ENCODE measurements at regions not wholly inside any gene's neighbourhood (a gene's known extent, or its start where the extent isn't known, plus 50 kb on each side); places are given as distances from the start of the nearest gene placed in this dataset.
"Not testable (repeated sequence)": the region's sequence is repeated elsewhere in the genome, so short reads cannot be mapped to it uniquely, and the experiment has no call there.

- intact Hi-C loops (cut with DNase I) = no loop called here
- DNase-seq (ENCODE audit: missing footprints) (no peak), ATAC-seq (no peak)
Measured at GRCh38 chr6:27854421-27854820, 57.8 kb downstream of the OR2B2 start.

GRCh38 chr6:27851440-27851839 lies 60.8 kb downstream of the OR2B2 start:
- no peak for DNase-seq (ENCODE audit: missing footprints)
- no peak for ATAC-seq
- intact Hi-C loops (cut with DNase I) = no loop called here

GRCh38 chr6:27849001-27849400 lies 63.2 kb downstream of the OR2B2 start:
- ATAC-seq; intact Hi-C loops (cut with DNase I); DNase-seq (ENCODE audit: missing footprints): not testable (repeated sequence)

- ATAC-seq = no peak
- intact Hi-C loops (cut with DNase I) = no loop called here
- DNase-seq (ENCODE audit: missing footprints) = no peak
Measured at GRCh38 chr6:27847706-27848105, 64.5 kb downstream of the OR2B2 start.

GRCh38 chr6:27840572-27840971 lies 71.6 kb downstream of the OR2B2 start:
- DNase-seq (ENCODE audit: missing footprints) (no peak), ATAC-seq (no peak)
- intact Hi-C loops (cut with DNase I) = no loop called here

GRCh38 chr6:27839626-27840475 lies 72.3 kb downstream of the OR2B2 start:
- ATAC-seq (no peak), DNase-seq (ENCODE audit: missing footprints) (no peak)
- intact Hi-C loops (cut with DNase I) = loop anchor here (5.0 to 10.0 kb wide), 2 partner anchors 32 to 1815 kb away; a partner anchor contains a TSS

- ATAC-seq (peak; percentile 26), DNase-seq (ENCODE audit: missing footprints) (peak; percentile 85)
- intact Hi-C loops (cut with DNase I) = loop anchor here (1.0 to 10.0 kb wide), 3 partner anchors 33 to 1814 kb away; a partner anchor contains a TSS
Measured at GRCh38 chr6:27838945-27839625, 73.1 kb downstream of the OR2B2 start.

- DNase-seq (ENCODE audit: missing footprints) (peak; percentile 87), ATAC-seq (peak; percentile 92)
- intact Hi-C loops (cut with DNase I) = loop anchor here (1.0 to 10.0 kb wide), 3 partner anchors 34 to 1814 kb away; a partner anchor contains a TSS
Measured at GRCh38 chr6:27838058-27838944, 73.9 kb downstream of the OR2B2 start.

GRCh38 chr6:27837625-27838057 lies 74.6 kb downstream of the OR2B2 start:
- intact Hi-C loops (cut with DNase I) = loop anchor here (1.0 to 10.0 kb wide), 3 partner anchors 35 to 1813 kb away; a partner anchor contains a TSS
- ATAC-seq (peak; percentile 61), DNase-seq (ENCODE audit: missing footprints) (no peak)

- DNase-seq (ENCODE audit: missing footprints) (peak; percentile 59), ATAC-seq (peak; percentile 61)
- intact Hi-C loops (cut with DNase I) = loop anchor here (5.0 to 10.0 kb wide), 2 partner anchors 35 to 1812 kb away; a partner anchor contains a TSS
Measured at GRCh38 chr6:27836783-27837624, 75.2 kb downstream of the OR2B2 start.

GRCh38 chr6:27836141-27836782 lies 75.9 kb downstream of the OR2B2 start:
- no peak for ATAC-seq
- no peak for DNase-seq (ENCODE audit: missing footprints)
- intact Hi-C loops (cut with DNase I) = loop anchor here (5.0 to 10.0 kb wide), 2 partner anchors 36 to 1811 kb away; a partner anchor contains a TSS

- intact Hi-C loops (cut with DNase I) = loop anchor here (5.0 to 10.0 kb wide), 2 partner anchors 37 to 1810 kb away; a partner anchor contains a TSS
- no peak for ATAC-seq
Measured at GRCh38 chr6:27834879-27835549, 77.2 kb downstream of the OR2B2 start.

GRCh38 chr6:27834384-27834783 lies 77.8 kb downstream of the OR2B2 start:
- DNase-seq (ENCODE audit: missing footprints) = no peak
- intact Hi-C loops (cut with DNase I) = loop anchor here (10.0 kb wide), 1 partner anchor 1810 kb away; a partner anchor contains a TSS
- no peak for ATAC-seq

More at GRCh38 chr6:27834879-27835549, 77.2 kb downstream of the OR2B2 start:
- no peak for DNase-seq (ENCODE audit: missing footprints)

- DNase-seq (ENCODE audit: missing footprints) = peak; percentile 81
- intact Hi-C loops (cut with DNase I) = loop anchor here (10.0 kb wide), 1 partner anchor 1807 kb away; a partner anchor contains a TSS
- ATAC-seq = peak; percentile 92
Measured at GRCh38 chr6:27831434-27832081, 80.6 kb downstream of the OR2B2 start.

GRCh38 chr6:27830600-27831433 lies 81.4 kb downstream of the OR2B2 start:
- DNase-seq (ENCODE audit: missing footprints) (peak; percentile 62), ATAC-seq (peak; percentile 74)
- intact Hi-C loops (cut with DNase I) = loop anchor here (10.0 kb wide), 1 partner anchor 1806 kb away; a partner anchor contains a TSS

Data from Right ventricle myocardium inferior (tissue), 1 donor.